ENCODE measurements at regions not wholly inside any gene's neighbourhood (a gene's known extent, or its start where the extent isn't known, plus 50 kb on each side); places are given as distances from the start of the nearest gene placed in this dataset.

- Histone ChIP-seq H3K27me3 (ENCODE audit: low read length) (no peaks in the 10 kb centered on the region), H2AFZ (ENCODE audit: low read length) (peak overlapping the region; percentile 48), H3K4me3 (ENCODE audit: low read length) (no peak overlapping the region), H3K4me1 (ENCODE audit: insufficient read depth, low read length) (peaks cover 20% of the 10 kb centered on the region), H3K9ac (ENCODE audit: low read length) (no peak overlapping the region), H4K20me1 (ENCODE audit: low read length) (no peaks in the 10 kb centered on the region), H3K9me2 (replicated peaks; ENCODE audit: low read length) (no peaks in the 10 kb centered on the region), H3K4me2 (ENCODE audit: low read length) (peak overlapping the region; percentile 26), H3K9me3 (ENCODE audit: low read length) (no peaks in the 10 kb centered on the region), H3K27ac (ENCODE audit: low read length) (peak overlapping the region; percentile 36), H3K79me2 (ENCODE audit: low read length) (no peaks in the 10 kb centered on the region), H3K36me3 (ENCODE audit: low read depth, low read length) (no peaks in the 10 kb centered on the region), H3F3A (ENCODE audit: low read length, unreplicated experiment) (peaks cover 4% of the 10 kb centered on the region)
- intact Hi-C loops (cut with micrococcal nuclease), result loop anchor here (2.0 to 10.0 kb wide), 7 partner anchors 159 to 726 kb away; partner anchors contain the start of gene TBL1XR1
- DNase-seq, result peak; percentile 94
- peak; percentile 89 for ATAC-seq
- TF ChIP-seq CTCF (conservative IDR thresholded peaks at IDR 0.05; ENCODE audit: low read depth, low read length) (no peak), EZH2phosphoT487 (IDR thresholded peaks at IDR 0.05; ENCODE audit: borderline replicate concordance, low read length) (no peak), EZH2 (IDR thresholded peaks at IDR 0.05; ENCODE audit: low read length, unreplicated experiment) (no peak)
- POLR2A ChIA-PET (ENCODE audit: unreplicated experiment), result no interaction called here
- no TSS peak for BruUV-seq (replicated peaks)
- CTCF ChIA-PET, result interaction anchor here (1.2 kb wide), 1 partner anchor 23 kb away, joined by 3 read pairs; no protein-coding TSS in a partner anchor
Observed at GRCh38 chr3:177776661-177777101, 579.4 kb upstream of the TBL1XR1 start.

DNA sequence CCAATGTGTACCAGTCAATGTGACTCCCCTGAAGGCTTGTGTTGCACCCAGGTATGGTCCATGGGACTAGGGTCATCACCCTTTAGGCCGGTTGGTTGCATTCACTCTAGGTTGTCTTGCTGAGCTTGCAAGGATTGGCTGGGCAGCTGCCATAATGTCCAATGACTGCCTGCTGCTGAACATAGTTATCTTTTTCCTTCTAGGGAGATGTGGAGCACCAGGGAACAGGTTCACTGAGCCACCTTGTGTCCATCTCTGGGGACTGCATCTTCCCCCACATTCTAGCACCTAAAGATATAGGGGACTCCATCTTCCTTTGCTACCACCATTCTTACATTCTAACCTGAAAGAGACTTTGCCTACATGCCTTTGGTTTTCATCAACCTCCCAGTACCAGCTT lies 580.4 kb upstream of the TBL1XR1 start:
- no peaks in the 10 kb centered on the region for H3K9me3 ChIP-seq (ENCODE audit: low read length)
- ChIA-PET POLR2A (ENCODE audit: unreplicated experiment) (no interaction called here), CTCF (interaction anchor here (0.5 to 1.2 kb wide), 5 partner anchors 24 to 608 kb away, joined by 3 to 6 read pairs (median 3); no protein-coding TSS in a partner anchor)
- BruUV-seq (replicated peaks), result no TSS peak
- DNase-seq (peak; percentile 67), ATAC-seq (peak; percentile 67)
- intact Hi-C loops (cut with micrococcal nuclease), result loop anchor here (2.0 to 10.0 kb wide), 7 partner anchors 160 to 727 kb away; partner anchors contain the start of gene TBL1XR1
- H3K4me3 ChIP-seq (ENCODE audit: low read length), result no peak overlapping the region
- H3F3A ChIP-seq (ENCODE audit: low read length, unreplicated experiment), result peaks cover 4% of the 10 kb centered on the region
- H3K36me3 ChIP-seq (ENCODE audit: low read depth, low read length), result no peaks in the 10 kb centered on the region
- no peaks in the 10 kb centered on the region for H3K79me2 ChIP-seq (ENCODE audit: low read length)
- no peak overlapping the region for H3K27ac ChIP-seq (ENCODE audit: low read length)
- H3K27me3 ChIP-seq (ENCODE audit: low read length), result no peaks in the 10 kb centered on the region
- H3K9me2 ChIP-seq (replicated peaks; ENCODE audit: low read length), result no peaks in the 10 kb centered on the region
- H2AFZ ChIP-seq (ENCODE audit: low read length), result no peak overlapping the region
- no peak overlapping the region for H3K9ac ChIP-seq (ENCODE audit: low read length)
- no peak overlapping the region for H3K4me2 ChIP-seq (ENCODE audit: low read length)
- peaks cover 20% of the 10 kb centered on the region for H3K4me1 ChIP-seq (ENCODE audit: insufficient read depth, low read length)
- TF ChIP-seq EZH2 (IDR thresholded peaks at IDR 0.05; ENCODE audit: low read length, unreplicated experiment) (no peak), CTCF (conservative IDR thresholded peaks at IDR 0.05; ENCODE audit: low read depth, low read length) (peak; percentile 73)
- H4K20me1 ChIP-seq (ENCODE audit: low read length), result no peaks in the 10 kb centered on the region

GRCh38 chr3:177778633-177779032 lies 581.4 kb upstream of the TBL1XR1 start:
- ATAC-seq (no peak), DNase-seq (no peak)
- intact Hi-C loops (cut with micrococcal nuclease), result loop anchor here (5.0 to 10.0 kb wide), 5 partner anchors 161 to 606 kb away; partner anchors contain the start of gene TBL1XR1
- ChIA-PET CTCF (no interaction called here), POLR2A (ENCODE audit: unreplicated experiment) (no interaction called here)
- Histone ChIP-seq H3K9me3 (ENCODE audit: low read length) (no peaks in the 10 kb centered on the region), H3K27ac (ENCODE audit: low read length) (no peak overlapping the region), H2AFZ (ENCODE audit: low read length) (no peak overlapping the region), H3K79me2 (ENCODE audit: low read length) (no peaks in the 10 kb centered on the region), H3K4me2 (ENCODE audit: low read length) (no peak overlapping the region), H3K36me3 (ENCODE audit: low read depth, low read length) (no peaks in the 10 kb centered on the region), H3K9ac (ENCODE audit: low read length) (no peak overlapping the region), H4K20me1 (ENCODE audit: low read length) (no peaks in the 10 kb centered on the region), H3K9me2 (replicated peaks; ENCODE audit: low read length) (no peaks in the 10 kb centered on the region), H3K4me1 (ENCODE audit: insufficient read depth, low read length) (peaks cover 20% of the 10 kb centered on the region), H3K4me3 (ENCODE audit: low read length) (no peak overlapping the region), H3K27me3 (ENCODE audit: low read length) (no peaks in the 10 kb centered on the region), H3F3A (ENCODE audit: low read length, unreplicated experiment) (peaks cover 4% of the 10 kb centered on the region)
- no TSS peak for BruUV-seq (replicated peaks)
- TF ChIP-seq EZH2 (IDR thresholded peaks at IDR 0.05; ENCODE audit: low read length, unreplicated experiment), result no peak

All from PC-3 (cell line).